Gastrocnemius medialis (tissue), 4 donors: ENCODE measurements at regions not wholly inside any gene's neighbourhood (a gene's known extent, or its start where the extent isn't known, plus 50 kb on each side); places are given as distances from the start of the nearest gene placed in this dataset.

ENCODE experiments used
- POLR2A ChIP-seq, 2 donors: fragments of 450-650 bp; IDR thresholded peaks; one replicate each; pipeline ENCODE4 v1.6.1; 2017; ENCODE audit warnings: antibody characterized with exemption in 2 of 2, mild to moderate bottlenecking in 2 of 2, moderate library complexity in 2 of 2
- TF ChIP-seq, protein P1 (sequence below), 5 experiments: fragments of 450-650 bp in 3 of 5; fragments of 200-600 bp in 2 of 5; sonication (generic) in 2 of 5; IDR thresholded peaks in 4 of 5; conservative IDR thresholded peaks in 1 of 5; 1 replicate in 4 of 5; 2 replicates in 1 of 5; pipeline ENCODE4 v1.5.1; 2016 to 2019; ENCODE audit warnings: antibody characterized with exemption in 5 of 5, mild to moderate bottlenecking in 3 of 5, moderate library complexity in 3 of 5

DNA sequence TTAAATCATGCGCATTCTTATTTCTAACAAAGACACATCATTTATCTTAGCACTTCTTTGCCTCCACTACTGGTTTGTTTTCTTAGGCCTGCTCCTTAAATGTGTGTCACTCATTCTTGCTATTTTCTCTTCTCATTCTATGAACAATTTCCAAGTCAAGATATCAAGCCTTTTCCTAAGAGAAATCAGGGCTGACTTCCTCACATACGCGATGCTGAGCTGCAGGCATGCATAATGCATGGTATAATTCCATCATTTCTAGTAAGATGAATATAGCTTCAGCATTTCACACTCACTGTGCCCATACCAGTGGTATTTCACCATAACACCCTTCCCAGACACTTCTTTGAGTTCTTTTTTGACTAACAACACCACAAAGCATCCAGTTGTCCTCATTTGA is 838.9 kb upstream of the DDX18 start:
- TF ChIP-seq, protein P1, sequence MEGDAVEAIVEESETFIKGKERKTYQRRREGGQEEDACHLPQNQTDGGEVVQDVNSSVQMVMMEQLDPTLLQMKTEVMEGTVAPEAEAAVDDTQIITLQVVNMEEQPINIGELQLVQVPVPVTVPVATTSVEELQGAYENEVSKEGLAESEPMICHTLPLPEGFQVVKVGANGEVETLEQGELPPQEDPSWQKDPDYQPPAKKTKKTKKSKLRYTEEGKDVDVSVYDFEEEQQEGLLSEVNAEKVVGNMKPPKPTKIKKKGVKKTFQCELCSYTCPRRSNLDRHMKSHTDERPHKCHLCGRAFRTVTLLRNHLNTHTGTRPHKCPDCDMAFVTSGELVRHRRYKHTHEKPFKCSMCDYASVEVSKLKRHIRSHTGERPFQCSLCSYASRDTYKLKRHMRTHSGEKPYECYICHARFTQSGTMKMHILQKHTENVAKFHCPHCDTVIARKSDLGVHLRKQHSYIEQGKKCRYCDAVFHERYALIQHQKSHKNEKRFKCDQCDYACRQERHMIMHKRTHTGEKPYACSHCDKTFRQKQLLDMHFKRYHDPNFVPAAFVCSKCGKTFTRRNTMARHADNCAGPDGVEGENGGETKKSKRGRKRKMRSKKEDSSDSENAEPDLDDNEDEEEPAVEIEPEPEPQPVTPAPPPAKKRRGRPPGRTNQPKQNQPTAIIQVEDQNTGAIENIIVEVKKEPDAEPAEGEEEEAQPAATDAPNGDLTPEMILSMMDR (IDR thresholded peaks at IDR 0.05 in 4 of 5, conservative IDR thresholded peaks at IDR 0.05 in 1 of 5) = no peak
- no peak for TF ChIP-seq POLR2A (IDR thresholded peaks at IDR 0.05)
